ENCODE measurements at regions not wholly inside any gene's neighbourhood (a gene's known extent, or its start where the extent isn't known, plus 50 kb on each side); places are given as distances from the start of the nearest gene placed in this dataset.

- TF ChIP-seq CTCF (IDR thresholded peaks at IDR 0.05) = no peak
- TF ChIP-seq POLR2AphosphoS5 (IDR thresholded peaks at IDR 0.05) = no peak
- no peak for TF ChIP-seq POLR2A (IDR thresholded peaks at IDR 0.05)
- TF ChIP-seq EP300 (IDR thresholded peaks at IDR 0.05) = no peak
Observed at GRCh38 chr21:24200052-24200451, 1407.2 kb downstream of the MRPL39 start.
